GM12878 (cell line): ENCODE measurements at regions not wholly inside any gene's neighbourhood (a gene's known extent, or its start where the extent isn't known, plus 50 kb on each side); places are given as distances from the start of the nearest gene placed in this dataset.

Experiments used
- ATAC-seq: fragments of 200-7000 bp; cut with Tn5 transposase; 3 replicates; pipeline ENCODE4 v1.9.1; 2020; ENCODE audit warnings: mild to moderate bottlenecking, moderate library complexity
- BruUV-seq: library from RNA; stranded (reverse); fragments of 400-500 nt; replicated peaks from 2 replicates; lab custom pipeline; 2021; lab: Mats Ljungman, UMichigan
- CTCF ChIA-PET: fragments of 300-600 bp; sonication (Branson Sonifier 250); formaldehyde crosslinking; extraction: SDS; loops from one replicate; lab custom pipeline; 2021; ENCODE audit warnings: inconsistent platforms; lab: Yijun Ruan, JAX
- POLR2A ChIA-PET: fragments of 350-600 bp; formaldehyde crosslinking; extraction: SDS; loops from one replicate; lab custom pipeline; 2021; ENCODE audit warnings: inconsistent platforms; lab: Charles Lee
- RAD21 ChIA-PET: fragments of 300-600 bp; sonication (Branson Sonifier 250); formaldehyde crosslinking; loops from one replicate; lab custom pipeline; 2023; ENCODE audit warnings: antibody characterized with exemption; ENCODE audit not compliant: unreplicated experiment; lab: Charles Lee
- SMC1A ChIA-PET: fragments of 300-600 bp; sonication (Branson Sonifier 250); formaldehyde crosslinking; loops from one replicate; lab custom pipeline; 2023; ENCODE audit not compliant: unreplicated experiment, uncharacterized antibody; lab: Charles Lee
- DNase-seq: peaks from one replicate; pipeline ENCODE4 v3.0.0-alpha.2; 2011; ENCODE audit warnings: low read depth, low spot score
- FAIRE-seq: peaks from 3 replicates; lab custom pipeline; 2011; peaks lifted over from hg19 to GRCh38; lab: Jason Lieb, UNC
- H2AFZ ChIP-seq: 2 replicates; pipeline ENCODE4 v1.6.0; 2011; ENCODE audit warnings: low read depth, low read length, control low read depth; ENCODE audit not compliant: control insufficient read depth
- H3K27ac ChIP-seq: 2 replicates; pipeline ENCODE4 v1.5.1; 2011; ENCODE audit warnings: control low read depth; ENCODE audit not compliant: control insufficient read depth, insufficient read depth
- H3K27me3 ChIP-seq, 2 experiments: replicated peaks in 1 of 2; 2 replicates each; pipeline versions ENCODE4 v1.6.0 to v1.6.1; 2011; ENCODE audit warnings: low read length in 1 of 2; ENCODE audit not compliant: control insufficient read depth in 2 of 2, insufficient read depth in 2 of 2
- H3K36me3 ChIP-seq, 2 experiments: 2 replicates each; pipeline ENCODE4 v1.5.1; 2011; ENCODE audit warnings: low read length in 1 of 2; ENCODE audit not compliant: control insufficient read depth in 2 of 2, insufficient read depth in 2 of 2
- H3K4me1 ChIP-seq: 2 replicates; pipeline ENCODE4 v1.6.1; 2011; ENCODE audit warnings: mild to moderate bottlenecking, low read length, moderate library complexity, mixed read lengths; ENCODE audit not compliant: control insufficient read depth, insufficient read depth
- H3K4me2 ChIP-seq: 2 replicates; pipeline ENCODE4 v1.6.0; 2011; ENCODE audit warnings: control low read depth; ENCODE audit not compliant: control insufficient read depth, insufficient read depth
- H3K4me3 ChIP-seq: fragments of 200-600 bp; sonication (generic); 2 replicates; pipeline ENCODE4 v1.5.1; 2016
- H3K79me2 ChIP-seq: 2 replicates; pipeline ENCODE4 v1.6.0; 2011; ENCODE audit warnings: low read length; ENCODE audit not compliant: control insufficient read depth, insufficient read depth
- H3K9ac ChIP-seq: 2 replicates; pipeline ENCODE4 v1.8.0; 2011; ENCODE audit warnings: low read length, control low read depth, mixed read lengths; ENCODE audit not compliant: control insufficient read depth, insufficient read depth
- H3K9me3 ChIP-seq: replicated peaks from 3 replicates; pipeline ENCODE4 v1.5.1; 2011; ENCODE audit warnings: mild to moderate bottlenecking, low read length; ENCODE audit not compliant: control insufficient read depth, insufficient read depth
- H4K20me1 ChIP-seq: 2 replicates; pipeline ENCODE4 v1.6.0; 2011; ENCODE audit not compliant: control insufficient read depth, insufficient read depth
- CHD4 ChIP-seq: fragments of 200-600 bp; sonication (generic); IDR thresholded peaks from 2 replicates; pipeline ENCODE4 v1.6.1; 2016; ENCODE audit warnings: mild to moderate bottlenecking
- EP300 ChIP-seq, 2 experiments: fragments of 150-350 bp in 1 of 2; IDR thresholded peaks; 2 replicates each; pipeline ENCODE4 v1.6.1; 2011 to 2012; ENCODE audit warnings: low read depth in 2 of 2, low read length in 2 of 2, borderline replicate concordance in 1 of 2, improper control_type of control experiment in 1 of 2, inconsistent platforms in 1 of 2; ENCODE audit not compliant: control insufficient read depth in 1 of 2
- IRF4 ChIP-seq: IDR thresholded peaks from 2 replicates; pipeline ENCODE4 v1.6.1; 2011; ENCODE audit warnings: low read depth, low read length
- NRF1 ChIP-seq: conservative IDR thresholded peaks from 2 replicates; pipeline ENCODE4 v1.6.1; 2011; ENCODE audit warnings: mild to moderate bottlenecking, low read depth, low read length, improper control_type of control experiment
- POLR2AphosphoS2 ChIP-seq: IDR thresholded peaks from 2 replicates; pipeline ENCODE4 v1.6.1; 2011; ENCODE audit warnings: low read depth, mild to moderate bottlenecking, low read length, improper control_type of control experiment, moderate library complexity
- RAD21 ChIP-seq: IDR thresholded peaks from 2 replicates; pipeline ENCODE4 v1.6.1; 2011; ENCODE audit warnings: mild to moderate bottlenecking, low read depth, low read length, moderate library complexity; ENCODE audit not compliant: insufficient read depth
- RBBP5 ChIP-seq: fragments of 200-600 bp; sonication (generic); conservative IDR thresholded peaks from 2 replicates; pipeline ENCODE4 v1.6.1; 2016
- SREBF2 ChIP-seq: IDR thresholded peaks from 2 replicates; pipeline ENCODE4 v1.6.1; 2012; ENCODE audit warnings: mild to moderate bottlenecking, low read length
- whole genome bisulfite sequencing: methylation state at CpG from one replicate; pipeline ENCODE4 v1.1.6; 2016; ENCODE audit warnings: low lambda C conversion rate; ENCODE audit not compliant: insufficient replicate concordance, insufficient coverage; ENCODE audit errors: missing lambda C conversion rate; 5-methylcytosine and 5-hydroxymethylcytosine counted together
- in situ Hi-C: fragments of 300-500 bp; cut with MboI; formaldehyde crosslinking; loops from 9 replicates; pipeline ENCODE4 v1.14.3; 2018; ENCODE audit warnings: mixed read lengths
- intact Hi-C: fragments of 100-400 bp; cut with micrococcal nuclease; formaldehyde crosslinking; loops from one replicate; pipeline ENCODE4 v1.14.2; 2022; ENCODE audit not compliant: unreplicated experiment
- TF ChIP-seq, protein P1 (sequence below): fragments of 450-650 bp; IDR thresholded peaks from 2 replicates; pipeline ENCODE4 v1.6.1; 2017; ENCODE audit warnings: borderline replicate concordance
- TF ChIP-seq, protein P2 (sequence below): fragments of 450-650 bp; formaldehyde crosslinking; IDR thresholded peaks from 2 replicates; pipeline ENCODE4 v1.4.0; 2020; ENCODE audit warnings: mild to moderate bottlenecking, moderate library complexity
- TF ChIP-seq, protein P3 (sequence below): fragments of 450-650 bp; IDR thresholded peaks from 2 replicates; pipeline ENCODE4 v1.6.1; 2016; ENCODE audit warnings: mild to moderate bottlenecking
- TF ChIP-seq, protein P4 (sequence below): fragments of 450-650 bp; IDR thresholded peaks from 2 replicates; pipeline ENCODE4 v1.6.1; 2017; ENCODE audit warnings: mild to moderate bottlenecking, moderate library complexity

DNA sequence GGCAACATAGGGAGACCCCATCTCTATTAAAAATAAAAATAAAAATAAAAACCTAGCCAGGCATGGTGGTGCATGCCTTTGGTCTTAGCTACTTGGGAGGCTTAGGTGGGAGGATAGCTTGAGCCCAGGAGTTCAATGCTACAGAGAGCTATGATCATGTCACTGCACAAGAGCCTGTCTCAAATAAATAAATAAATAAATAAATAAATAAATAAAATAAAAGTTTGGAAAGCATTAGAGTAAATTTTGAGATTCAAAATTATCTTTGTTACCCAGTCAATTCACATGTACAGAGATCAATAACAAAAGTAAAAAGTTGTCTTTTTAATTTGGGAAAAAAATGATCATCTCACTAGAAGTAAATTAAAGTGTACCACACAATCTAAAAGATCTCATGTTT lies 255.8 kb upstream of the MYO3A start (continued):
- TF ChIP-seq, protein P1, sequence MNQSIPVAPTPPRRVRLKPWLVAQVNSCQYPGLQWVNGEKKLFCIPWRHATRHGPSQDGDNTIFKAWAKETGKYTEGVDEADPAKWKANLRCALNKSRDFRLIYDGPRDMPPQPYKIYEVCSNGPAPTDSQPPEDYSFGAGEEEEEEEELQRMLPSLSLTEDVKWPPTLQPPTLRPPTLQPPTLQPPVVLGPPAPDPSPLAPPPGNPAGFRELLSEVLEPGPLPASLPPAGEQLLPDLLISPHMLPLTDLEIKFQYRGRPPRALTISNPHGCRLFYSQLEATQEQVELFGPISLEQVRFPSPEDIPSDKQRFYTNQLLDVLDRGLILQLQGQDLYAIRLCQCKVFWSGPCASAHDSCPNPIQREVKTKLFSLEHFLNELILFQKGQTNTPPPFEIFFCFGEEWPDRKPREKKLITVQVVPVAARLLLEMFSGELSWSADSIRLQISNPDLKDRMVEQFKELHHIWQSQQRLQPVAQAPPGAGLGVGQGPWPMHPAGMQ: no peak

DNA sequence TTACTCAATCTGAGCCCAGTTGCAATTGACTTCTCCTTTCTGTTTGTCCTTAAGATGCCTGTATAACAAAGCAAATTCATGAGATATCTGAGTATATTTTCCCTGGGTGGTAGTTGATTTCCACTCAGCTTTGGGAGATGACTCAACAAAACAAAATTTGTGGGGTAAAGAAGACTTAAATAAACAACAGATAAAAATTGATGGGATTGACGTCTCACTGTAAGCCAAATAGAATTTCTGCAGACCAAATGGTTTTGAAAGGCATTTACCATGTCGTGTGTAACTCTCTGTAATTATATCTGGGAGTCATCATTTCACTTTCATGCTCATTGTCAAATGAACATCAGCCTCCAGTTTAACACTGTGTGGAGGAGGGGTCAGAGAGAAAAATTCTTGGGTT lies 255.4 kb upstream of the MYO3A start:
- intact Hi-C loops: no loop called here
- Histone ChIP-seq H3K9ac (no peak overlapping the region), H3K27ac (no peak overlapping the region), H3K36me3 (no peaks in the 10 kb centered on the region), H3K4me2 (no peak overlapping the region), H3K4me1 (no peaks in the 10 kb centered on the region), H3K27me3 (no peaks in the 10 kb centered on the region), H2AFZ (no peak overlapping the region), H3K4me3 (no peak overlapping the region), H4K20me1 (no peaks in the 10 kb centered on the region), H3K79me2 (no peaks in the 10 kb centered on the region), H3K9me3 (no peaks in the 10 kb centered on the region)
- in situ Hi-C loops: no loop called here
- no TSS peak for BruUV-seq
- SMC1A ChIA-PET: no interaction called here
- RAD21 ChIA-PET: no interaction called here
- DNase-seq: no peak
- POLR2A ChIA-PET: no interaction called here
- no peak for FAIRE-seq
- 4% methylated on average over 2 of the region's 2 CpGs for WGBS
- CTCF ChIA-PET: no interaction called here
- ATAC-seq: no peak
- TF ChIP-seq POLR2AphosphoS2 (no peak), CHD4 (no peak), RAD21 (no peak), RBBP5 (no peak), IRF4 (no peak), NRF1 (no peak), EP300 (IDR thresholded peaks at IDR 0.05; ENCODE audit: borderline replicate concordance in 1 of 2, control insufficient read depth in 1 of 2, low read depth in 2 of 2, low read length in 2 of 2) (no peak), SREBF2 (no peak)
- TF ChIP-seq, protein P2, sequence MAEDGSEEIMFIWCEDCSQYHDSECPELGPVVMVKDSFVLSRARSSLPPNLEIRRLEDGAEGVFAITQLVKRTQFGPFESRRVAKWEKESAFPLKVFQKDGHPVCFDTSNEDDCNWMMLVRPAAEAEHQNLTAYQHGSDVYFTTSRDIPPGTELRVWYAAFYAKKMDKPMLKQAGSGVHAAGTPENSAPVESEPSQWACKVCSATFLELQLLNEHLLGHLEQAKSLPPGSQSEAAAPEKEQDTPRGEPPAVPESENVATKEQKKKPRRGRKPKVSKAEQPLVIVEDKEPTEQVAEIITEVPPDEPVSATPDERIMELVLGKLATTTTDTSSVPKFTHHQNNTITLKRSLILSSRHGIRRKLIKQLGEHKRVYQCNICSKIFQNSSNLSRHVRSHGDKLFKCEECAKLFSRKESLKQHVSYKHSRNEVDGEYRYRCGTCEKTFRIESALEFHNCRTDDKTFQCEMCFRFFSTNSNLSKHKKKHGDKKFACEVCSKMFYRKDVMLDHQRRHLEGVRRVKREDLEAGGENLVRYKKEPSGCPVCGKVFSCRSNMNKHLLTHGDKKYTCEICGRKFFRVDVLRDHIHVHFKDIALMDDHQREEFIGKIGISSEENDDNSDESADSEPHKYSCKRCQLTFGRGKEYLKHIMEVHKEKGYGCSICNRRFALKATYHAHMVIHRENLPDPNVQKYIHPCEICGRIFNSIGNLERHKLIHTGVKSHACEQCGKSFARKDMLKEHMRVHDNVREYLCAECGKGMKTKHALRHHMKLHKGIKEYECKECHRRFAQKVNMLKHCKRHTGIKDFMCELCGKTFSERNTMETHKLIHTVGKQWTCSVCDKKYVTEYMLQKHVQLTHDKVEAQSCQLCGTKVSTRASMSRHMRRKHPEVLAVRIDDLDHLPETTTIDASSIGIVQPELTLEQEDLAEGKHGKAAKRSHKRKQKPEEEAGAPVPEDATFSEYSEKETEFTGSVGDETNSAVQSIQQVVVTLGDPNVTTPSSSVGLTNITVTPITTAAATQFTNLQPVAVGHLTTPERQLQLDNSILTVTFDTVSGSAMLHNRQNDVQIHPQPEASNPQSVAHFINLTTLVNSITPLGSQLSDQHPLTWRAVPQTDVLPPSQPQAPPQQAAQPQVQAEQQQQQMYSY (CRISPR knock-in tag): no peak
- TF ChIP-seq, protein P3, sequence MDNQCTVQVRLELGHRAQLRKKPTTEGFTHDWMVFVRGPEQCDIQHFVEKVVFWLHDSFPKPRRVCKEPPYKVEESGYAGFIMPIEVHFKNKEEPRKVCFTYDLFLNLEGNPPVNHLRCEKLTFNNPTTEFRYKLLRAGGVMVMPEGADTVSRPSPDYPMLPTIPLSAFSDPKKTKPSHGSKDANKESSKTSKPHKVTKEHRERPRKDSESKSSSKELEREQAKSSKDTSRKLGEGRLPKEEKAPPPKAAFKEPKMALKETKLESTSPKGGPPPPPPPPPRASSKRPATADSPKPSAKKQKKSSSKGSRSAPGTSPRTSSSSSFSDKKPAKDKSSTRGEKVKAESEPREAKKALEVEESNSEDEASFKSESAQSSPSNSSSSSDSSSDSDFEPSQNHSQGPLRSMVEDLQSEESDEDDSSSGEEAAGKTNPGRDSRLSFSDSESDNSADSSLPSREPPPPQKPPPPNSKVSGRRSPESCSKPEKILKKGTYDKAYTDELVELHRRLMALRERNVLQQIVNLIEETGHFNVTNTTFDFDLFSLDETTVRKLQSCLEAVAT: no peak
- TF ChIP-seq, protein P4, sequence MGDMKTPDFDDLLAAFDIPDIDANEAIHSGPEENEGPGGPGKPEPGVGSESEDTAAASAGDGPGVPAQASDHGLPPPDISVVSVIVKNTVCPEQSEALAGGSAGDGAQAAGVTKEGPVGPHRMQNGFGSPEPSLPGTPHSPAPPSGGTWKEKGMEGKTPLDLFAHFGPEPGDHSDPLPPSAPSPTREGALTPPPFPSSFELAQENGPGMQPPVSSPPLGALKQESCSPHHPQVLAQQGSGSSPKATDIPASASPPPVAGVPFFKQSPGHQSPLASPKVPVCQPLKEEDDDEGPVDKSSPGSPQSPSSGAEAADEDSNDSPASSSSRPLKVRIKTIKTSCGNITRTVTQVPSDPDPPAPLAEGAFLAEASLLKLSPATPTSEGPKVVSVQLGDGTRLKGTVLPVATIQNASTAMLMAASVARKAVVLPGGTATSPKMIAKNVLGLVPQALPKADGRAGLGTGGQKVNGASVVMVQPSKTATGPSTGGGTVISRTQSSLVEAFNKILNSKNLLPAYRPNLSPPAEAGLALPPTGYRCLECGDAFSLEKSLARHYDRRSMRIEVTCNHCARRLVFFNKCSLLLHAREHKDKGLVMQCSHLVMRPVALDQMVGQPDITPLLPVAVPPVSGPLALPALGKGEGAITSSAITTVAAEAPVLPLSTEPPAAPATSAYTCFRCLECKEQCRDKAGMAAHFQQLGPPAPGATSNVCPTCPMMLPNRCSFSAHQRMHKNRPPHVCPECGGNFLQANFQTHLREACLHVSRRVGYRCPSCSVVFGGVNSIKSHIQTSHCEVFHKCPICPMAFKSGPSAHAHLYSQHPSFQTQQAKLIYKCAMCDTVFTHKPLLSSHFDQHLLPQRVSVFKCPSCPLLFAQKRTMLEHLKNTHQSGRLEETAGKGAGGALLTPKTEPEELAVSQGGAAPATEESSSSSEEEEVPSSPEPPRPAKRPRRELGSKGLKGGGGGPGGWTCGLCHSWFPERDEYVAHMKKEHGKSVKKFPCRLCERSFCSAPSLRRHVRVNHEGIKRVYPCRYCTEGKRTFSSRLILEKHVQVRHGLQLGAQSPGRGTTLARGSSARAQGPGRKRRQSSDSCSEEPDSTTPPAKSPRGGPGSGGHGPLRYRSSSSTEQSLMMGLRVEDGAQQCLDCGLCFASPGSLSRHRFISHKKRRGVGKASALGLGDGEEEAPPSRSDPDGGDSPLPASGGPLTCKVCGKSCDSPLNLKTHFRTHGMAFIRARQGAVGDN: no peak
